ENCODE measurements at regions not wholly inside any gene's neighbourhood (a gene's known extent, or its start where the extent isn't known, plus 50 kb on each side); places are given as distances from the start of the nearest gene placed in this dataset.

DNA sequence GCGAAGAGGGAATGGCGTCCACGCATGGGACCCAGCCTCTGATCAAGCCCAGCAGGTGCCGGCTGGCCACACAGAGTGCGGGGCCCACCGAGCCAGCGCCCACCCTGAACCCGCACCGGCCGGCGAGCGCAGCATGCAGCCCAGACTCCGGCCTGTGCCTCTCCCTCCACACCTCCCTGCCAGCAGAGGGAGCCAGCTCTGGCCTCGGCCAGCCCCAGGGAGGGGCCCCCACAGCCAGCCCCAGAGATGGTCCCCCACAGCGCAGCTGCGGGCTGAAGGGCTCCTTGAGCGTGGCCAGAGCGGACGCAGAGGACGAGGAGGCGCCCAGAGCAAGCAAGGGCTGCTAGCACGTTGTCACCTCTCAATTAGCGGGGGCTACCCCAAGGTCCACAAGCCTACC, 904.5 kb downstream of the SLITRK6 start:
- TF ChIP-seq, protein P1, sequence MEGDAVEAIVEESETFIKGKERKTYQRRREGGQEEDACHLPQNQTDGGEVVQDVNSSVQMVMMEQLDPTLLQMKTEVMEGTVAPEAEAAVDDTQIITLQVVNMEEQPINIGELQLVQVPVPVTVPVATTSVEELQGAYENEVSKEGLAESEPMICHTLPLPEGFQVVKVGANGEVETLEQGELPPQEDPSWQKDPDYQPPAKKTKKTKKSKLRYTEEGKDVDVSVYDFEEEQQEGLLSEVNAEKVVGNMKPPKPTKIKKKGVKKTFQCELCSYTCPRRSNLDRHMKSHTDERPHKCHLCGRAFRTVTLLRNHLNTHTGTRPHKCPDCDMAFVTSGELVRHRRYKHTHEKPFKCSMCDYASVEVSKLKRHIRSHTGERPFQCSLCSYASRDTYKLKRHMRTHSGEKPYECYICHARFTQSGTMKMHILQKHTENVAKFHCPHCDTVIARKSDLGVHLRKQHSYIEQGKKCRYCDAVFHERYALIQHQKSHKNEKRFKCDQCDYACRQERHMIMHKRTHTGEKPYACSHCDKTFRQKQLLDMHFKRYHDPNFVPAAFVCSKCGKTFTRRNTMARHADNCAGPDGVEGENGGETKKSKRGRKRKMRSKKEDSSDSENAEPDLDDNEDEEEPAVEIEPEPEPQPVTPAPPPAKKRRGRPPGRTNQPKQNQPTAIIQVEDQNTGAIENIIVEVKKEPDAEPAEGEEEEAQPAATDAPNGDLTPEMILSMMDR (IDR thresholded peaks at IDR 0.05), result no peak
- TF ChIP-seq POLR2A (IDR thresholded peaks at IDR 0.05), result no peak
